ENCODE measurements at regions not wholly inside any gene's neighbourhood (a gene's known extent, or its start where the extent isn't known, plus 50 kb on each side); places are given as distances from the start of the nearest gene placed in this dataset.
A peak's percentile ranks its signal among the peaks of the same experiment; 100 is the strongest.

DNA sequence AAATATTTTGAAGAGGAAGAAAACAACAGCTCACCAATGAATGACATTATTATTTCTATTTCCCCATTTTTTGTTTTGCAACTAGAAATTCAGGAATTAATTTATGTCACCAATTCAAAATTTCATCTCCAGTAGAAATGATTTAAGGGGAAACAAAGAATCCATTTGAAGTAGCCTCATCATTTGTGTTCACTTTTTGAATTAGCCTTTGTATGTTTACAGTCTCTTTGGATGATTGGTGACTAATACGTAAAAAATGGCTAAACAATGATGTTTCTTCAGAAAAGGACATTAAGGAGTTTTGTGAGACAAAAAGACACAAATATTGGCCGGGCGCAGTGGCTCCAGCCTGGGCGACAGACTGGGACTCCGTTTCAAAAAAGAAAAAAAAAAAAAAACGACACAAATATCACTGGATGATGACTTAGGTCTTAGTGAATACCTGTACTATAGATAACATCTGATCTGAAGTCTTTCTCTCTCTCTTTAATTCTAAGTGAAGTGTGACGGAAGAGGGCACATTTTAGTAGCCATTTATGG is 313.2 kb downstream of the PIK3C3 start:
- no peak for DNase-seq (ENCODE audit: low read depth)

DNA sequence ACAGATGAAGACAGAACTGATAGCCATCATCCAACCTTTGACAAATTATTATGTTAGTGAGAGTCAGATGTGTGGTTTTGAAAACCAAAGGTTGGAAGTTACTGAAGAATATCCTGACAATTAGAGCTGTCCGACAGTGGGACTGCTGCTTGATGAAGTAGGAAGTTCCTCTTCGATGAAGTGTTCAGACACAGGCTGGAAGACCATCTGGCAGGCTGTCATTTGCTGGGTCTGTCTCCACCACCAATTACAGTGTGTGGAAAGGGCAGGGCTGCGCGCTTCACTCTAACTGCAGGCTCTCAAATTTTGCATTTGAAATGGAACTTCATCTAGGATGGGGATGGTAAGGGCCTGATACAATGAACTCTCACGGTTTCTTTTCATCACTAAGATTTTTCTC is 313.8 kb downstream of the PIK3C3 start:
- no peak for DNase-seq (ENCODE audit: low read depth)

DNA sequence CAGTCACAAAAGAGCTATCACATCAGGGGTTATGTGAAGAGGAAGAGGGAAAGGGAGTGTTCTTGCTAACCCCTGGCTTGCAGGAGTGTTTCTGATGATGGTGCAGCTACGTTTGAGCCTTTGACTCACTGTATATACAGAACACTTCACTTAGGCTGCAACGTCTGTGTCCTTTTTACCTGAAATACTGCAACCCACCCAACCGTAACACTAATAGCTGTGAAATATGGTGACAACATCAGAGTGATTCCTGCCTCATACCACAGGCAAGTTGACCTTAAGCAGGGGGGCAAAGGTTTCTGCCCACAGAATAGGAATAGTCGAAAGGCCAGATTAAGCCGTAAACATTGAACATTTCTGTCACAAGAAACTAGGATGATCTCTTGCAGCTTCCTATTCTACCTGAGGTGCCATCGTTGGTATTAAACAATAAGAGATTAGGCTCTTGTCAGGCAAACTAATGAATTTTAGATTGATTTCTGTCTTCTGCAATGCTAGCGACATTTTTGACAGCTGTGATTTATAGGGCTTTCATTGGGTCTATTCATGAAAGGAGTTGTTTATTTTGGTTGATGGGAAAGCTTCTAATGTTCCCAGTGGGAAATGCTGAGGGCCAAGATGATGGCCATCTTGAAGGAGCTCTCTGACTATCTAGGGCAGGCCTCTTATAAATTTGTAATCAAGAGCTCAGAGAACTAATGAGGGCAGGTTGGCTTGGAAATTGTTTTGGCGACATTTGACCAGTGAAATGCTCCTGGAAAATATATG is 316.8 kb downstream of the PIK3C3 start:
- no peak for DNase-seq (ENCODE audit: low read depth)

DNA sequence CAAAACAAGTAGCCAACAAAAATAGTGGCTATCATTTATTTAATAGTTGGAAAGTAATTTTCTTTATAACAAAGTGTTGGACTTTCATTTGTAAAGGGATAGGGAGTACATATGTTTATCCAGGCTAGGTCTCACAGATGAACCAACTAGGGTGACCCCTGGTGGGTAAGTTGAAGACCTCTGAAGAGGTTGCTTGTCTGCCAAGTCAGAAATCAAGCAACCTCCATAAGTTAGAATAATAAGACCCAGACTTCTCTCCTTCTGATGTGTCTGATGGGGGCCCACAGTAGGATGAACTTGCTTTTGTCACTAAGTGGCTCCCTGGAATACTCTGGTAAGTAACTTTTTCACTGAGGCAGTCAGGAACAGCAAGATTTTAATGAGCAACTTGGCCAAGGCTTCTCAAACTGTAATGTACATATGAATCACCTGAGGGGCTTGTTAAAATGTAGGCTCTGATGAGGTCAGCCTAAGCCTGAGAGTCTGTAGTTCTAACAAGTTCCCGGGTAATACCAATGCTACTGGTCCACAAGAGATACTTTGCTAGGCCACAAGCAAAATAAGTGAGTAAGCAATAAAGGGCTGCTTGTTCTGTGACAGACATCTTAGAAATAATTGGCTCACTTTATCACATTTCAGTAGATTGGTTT is 319.6 kb downstream of the PIK3C3 start:
- DNase-seq (ENCODE audit: low read depth): no peak

DNA sequence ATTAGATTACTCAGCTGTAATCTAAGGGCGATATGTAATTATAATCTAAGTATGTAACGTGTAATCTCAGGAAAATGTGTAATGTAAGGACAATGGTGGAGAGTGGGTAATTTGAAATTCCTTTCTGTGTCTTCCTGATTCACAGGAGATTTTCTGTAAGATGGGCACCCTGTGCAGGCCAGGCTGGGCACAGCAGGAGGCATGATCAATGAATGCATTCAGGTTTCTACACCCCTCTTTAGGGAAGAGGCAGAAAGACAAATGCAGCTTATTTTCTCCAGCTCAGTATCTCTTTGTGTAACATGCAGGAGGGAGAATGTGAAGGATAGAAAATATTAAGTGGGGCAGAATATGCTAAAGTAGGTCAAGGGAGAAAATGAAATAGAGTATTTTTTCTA is 320.1 kb downstream of the PIK3C3 start:
- no peak for DNase-seq (ENCODE audit: low read depth)

DNA sequence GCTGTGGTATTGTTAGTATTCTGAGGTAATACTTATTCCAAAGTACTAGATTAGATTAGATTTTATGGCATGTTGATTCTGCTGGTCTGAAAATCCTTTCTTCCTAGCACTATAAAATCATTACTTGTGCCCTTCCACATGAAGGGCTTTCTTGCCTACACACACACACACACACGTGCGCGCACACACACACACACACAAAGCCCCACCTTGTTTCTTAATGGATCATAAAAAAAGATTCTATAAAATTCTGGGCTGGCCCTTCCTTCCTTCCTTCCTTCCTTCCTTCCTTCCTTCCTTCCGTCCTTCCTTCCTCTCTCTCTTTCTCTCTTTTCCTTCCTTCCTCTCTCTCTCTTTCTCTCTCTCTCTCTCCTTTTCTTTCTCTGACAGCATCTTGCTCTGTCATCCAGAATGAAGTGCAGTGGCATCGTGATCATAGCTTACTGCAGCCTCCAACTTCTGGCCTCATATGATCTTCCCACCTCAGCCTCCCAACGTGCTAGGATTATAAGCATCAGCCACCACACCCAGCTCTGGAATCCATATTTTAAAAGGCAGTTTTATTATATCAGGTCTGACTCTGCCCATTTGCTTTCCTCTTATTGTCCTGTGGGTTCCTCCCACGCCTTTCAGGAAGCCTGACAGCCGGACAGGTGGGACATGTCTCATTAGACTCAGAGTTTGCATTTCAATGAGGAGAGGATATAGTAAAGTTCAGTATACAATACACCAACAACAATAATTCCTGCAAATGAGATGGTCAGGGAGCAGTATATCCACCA is 321.1 kb downstream of the PIK3C3 start:
- DNase-seq (ENCODE audit: low read depth): no peak

DNA sequence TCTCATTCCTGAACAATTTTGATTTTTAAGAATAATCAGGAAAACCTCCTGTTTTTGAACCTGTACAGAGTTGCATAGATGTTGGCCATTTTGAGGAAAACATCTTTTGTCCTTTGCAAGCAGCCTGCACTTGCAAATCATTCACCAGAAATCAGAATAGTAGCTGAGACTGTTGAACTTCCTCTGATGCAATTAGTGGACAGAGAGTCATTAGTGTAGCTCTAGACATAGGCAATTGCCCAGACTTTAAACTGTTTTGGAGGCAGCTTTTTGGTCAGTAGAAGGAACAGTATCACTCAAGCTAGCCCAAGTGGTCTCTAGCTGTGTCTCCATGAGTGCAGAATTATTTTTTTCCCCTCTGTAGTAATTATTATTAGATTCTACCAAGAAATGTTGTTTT is 326.1 kb downstream of the PIK3C3 start:
- DNase-seq (ENCODE audit: low read depth): no peak

DNA sequence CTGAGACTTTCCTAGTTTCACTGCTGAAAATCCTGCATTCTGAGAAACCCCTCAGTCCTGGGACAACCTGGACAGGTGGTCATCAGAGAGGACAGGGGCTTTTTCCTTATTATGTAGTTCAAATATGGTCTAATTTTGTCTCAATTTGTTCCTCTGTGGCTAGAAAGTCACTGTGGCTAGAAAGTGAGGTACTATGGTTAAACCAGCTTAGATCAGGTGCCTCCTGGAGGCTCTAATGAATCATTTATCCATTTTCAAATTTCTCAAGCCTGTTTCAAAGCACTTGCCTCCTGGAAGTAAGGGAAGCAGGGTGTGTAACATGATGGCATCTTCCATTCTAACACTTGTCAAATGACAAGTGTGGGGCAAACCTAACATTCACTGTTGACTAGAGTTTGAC is 326.8 kb downstream of the PIK3C3 start:
- no peak for DNase-seq (ENCODE audit: low read depth)

DNA sequence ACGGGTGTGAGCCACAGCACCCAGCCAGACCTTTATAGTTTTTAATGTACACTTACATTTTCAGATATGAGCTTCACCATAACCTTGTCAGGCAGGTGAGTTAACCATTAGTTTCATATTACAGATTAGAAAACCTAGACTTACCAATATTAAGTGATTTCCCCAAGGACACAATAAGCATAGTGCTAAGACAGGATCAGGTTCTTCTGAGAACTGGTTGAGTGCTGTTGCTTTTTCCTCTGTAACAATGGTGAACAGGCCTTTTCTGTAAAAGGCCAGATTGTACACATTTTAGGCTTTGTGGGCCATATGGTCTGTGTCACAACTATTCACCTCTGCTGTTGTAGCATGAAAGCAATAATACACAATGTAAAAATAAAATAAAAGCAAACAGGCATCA is 332.0 kb downstream of the PIK3C3 start:
- no peak for DNase-seq (ENCODE audit: low read depth)

DNA sequence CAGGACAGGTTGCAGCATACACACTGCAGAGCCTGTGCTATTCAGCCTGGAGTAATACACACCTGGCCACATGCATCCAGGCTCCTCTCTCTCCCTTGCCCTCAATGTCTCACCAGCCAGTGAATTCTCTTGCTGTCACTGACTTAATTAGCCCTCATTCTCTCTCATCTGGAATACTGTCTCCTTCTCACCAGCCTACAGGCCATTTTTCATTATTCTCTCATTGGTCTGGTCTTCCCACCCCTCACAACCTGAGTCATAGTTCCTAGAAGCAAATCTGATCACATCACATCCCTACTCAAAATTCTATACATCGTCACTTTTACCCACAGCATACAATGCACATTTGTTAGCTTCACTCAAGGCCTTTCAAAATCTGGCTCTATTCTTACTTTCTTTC is 333.1 kb downstream of the PIK3C3 start:
- no peak for DNase-seq (ENCODE audit: low read depth)

DNA sequence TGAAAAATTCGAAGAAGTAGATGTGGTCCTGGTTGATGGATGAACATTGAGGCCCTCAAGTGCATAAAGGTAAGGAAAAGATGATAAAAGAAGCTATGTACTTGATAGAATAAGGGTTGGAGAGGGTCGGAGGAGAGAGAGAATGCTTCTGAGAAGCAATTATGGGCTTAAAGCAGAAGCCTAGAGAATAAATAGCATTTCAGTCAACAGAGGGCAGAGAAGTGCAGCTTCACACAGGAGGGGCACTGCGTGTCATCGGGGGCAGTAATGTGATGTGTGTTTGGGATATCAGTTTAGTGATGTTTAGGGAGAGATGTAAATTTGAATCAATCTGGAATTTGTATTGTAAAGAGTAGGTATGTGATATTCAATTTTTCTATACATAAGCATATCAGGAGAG is 334.5 kb downstream of the PIK3C3 start:
- no peak for DNase-seq (ENCODE audit: low read depth)

DNA sequence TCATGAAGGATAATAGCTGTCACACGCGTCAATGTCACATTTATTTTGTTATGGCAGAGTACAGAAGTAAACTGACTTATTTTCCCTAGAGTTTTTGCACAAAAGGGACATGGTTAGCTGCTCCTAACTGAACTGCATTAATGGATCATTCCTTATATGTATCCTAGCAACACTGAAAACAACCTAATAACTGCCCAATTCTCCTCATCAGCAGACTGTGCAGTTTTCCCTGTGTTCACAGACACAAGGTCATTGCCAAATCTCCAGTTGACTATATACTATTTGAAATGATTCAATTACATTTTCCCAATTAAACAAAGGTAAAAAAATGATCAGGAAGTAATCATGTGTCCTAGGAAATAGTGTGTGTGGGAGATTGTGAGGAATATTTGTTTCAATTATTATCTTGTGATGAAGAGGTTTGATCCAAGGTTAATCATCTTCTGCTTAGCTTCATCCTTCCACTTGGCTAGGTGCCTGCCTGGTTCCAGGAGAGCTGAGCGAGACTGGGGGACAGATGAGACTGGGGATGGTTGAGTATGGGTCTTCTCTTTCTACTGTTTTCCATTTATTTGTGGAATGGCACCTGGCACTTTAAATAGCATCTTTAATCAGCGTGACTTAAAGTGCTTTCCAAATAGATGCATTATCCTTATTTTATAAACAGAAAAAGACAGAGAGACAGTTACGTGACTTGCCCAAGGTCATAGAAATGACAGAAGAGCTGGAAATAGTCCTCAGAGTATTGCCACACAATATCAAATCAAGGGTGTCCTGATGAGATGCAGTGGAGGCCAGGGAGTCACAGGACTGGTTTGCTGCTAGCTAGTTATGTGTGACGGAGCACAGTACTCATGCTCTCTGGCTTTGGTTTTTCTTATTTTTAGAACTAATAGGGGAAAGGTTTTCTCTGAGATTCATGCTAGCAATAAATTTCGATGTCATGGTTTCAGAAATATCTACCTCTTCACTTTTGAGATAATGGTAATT is 335.6 kb downstream of the PIK3C3 start:
- DNase-seq (ENCODE audit: low read depth): no peak

DNA sequence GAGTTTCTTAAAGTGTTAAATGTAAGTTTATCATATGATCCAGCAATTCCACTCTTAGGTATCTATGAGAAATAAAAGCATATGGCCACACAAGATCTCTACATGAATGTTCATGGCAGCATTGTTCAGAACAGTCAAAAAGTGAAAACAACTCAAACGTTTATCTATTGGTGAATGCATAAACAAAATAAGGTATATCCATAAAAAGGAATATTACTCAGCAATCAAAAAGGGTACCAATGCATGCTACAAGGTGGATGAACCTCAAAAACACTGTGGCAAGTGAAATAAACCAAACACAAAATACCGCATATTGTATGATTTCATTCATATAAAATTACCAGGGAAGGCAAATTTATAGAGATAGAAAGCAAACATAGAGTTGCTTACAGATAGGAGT is 337.6 kb downstream of the PIK3C3 start:
- no peak for DNase-seq (ENCODE audit: low read depth)

DNA sequence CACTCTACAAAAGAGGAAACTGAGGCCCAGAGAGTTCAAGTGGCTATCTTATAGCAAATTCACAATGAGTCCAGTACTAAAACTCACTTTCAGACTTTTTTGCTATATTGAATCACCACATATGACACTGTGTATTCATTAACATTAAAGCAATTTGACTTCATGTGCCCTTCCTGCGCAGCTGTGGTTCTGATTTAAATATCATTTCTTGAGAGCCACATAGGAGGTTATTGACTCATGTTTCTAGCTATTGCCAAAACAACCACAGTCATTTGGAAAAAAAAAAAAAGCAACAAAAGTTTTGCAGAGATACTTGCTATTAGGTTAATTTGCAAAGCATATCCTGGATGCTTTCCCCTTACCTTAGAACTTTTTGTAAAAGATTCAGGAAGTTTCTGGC is 341.2 kb downstream of the PIK3C3 start:
- DNase-seq (ENCODE audit: low read depth): no peak

DNA sequence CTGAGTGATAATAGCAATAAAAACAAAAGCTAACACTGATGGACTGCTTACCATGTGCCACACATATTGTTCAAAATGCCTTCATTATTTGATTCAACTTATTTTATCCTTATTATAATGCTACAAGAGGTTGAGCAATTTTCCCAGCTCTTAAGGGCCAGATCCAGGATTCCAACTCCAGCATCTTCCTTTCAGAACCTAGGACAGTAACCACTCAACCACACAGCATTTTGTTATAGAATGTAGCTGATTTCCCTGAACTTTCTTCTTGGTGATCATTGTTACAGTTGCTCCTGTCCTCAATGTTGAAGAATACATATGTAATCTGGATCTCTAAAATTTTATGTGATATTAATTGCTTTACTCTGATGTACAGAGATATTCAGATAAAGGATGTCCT is 341.7 kb downstream of the PIK3C3 start:
- DNase-seq (ENCODE audit: low read depth): no peak

DNA sequence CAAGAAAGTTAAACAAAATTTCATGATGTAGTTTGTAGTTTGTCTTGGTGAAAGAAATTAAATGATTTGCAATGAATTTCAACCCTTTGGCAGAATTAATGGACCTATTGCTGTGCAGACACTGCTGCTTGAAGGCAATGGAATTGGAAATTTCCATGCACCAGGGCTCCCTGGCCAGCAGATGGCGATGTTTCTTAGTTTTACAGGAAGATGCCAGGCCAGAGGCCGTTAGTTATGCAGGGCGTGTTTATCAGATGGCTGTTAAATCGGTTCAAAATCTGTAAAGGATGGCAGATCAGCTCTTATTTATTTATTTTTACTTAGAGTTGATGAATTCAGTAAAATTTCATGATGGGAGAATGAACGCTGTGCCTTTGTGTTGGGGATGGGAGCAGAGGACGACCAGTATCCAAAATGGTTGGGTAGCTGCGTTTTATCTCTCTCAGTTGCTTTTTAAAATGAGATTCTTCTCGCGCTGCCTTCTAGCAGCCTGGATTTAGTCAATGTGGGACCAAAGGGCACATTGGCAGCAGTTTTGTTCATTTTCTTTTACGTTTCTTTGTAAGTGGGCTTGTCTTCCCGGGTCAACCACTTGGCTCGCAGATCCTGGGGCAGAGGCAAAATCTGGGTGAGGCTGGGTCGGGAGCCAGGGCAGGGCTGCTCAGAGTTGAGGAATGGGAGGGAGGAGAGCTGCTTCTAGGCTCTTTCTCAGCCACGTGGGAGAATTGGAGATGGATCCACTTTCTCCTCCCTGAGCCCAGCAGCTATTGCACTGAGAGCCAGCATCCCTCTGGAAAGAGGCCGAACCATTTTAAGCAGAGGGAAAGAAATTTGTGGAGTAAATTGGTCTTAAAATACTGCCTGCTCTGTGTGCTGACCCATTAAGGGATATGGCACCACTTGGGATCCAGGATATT is 344.0 kb downstream of the PIK3C3 start:
- DNase-seq (ENCODE audit: low read depth): peak; percentile 40

DNA sequence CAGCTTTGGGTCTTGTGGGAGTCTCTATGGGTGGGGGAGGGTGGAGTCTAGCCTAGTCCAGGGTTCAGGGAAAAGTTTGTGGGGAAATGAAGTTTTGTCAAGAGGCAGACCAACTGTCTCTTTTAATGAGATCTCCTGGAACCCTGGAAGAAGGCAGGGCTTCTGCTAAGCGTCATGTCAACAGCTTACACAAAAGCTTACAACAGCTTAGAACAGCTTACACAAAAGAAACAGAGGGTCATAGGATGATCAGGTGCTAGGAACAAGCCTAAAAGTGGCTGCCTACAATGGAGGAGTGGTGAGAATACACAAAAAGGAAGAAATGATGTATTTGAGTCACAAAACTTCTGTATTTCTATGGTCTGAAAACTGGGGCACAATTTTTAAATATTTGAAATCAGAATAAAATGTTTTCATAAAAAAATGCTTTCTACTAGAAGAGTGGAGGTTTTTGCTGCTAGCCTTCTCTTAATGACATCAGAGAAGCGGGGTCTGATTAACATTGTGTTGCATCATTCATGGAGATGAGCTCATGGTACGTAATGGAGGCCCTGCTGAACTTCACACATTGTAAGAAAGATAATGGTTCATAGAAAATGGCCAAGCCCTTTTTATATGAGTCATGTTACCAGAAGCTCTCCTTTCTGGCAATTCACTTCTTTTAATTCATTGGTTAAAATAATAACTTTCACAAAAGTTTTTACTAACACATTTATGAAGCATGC is 351.0 kb downstream of the PIK3C3 start:
- DNase-seq (ENCODE audit: low read depth): no peak

DNA sequence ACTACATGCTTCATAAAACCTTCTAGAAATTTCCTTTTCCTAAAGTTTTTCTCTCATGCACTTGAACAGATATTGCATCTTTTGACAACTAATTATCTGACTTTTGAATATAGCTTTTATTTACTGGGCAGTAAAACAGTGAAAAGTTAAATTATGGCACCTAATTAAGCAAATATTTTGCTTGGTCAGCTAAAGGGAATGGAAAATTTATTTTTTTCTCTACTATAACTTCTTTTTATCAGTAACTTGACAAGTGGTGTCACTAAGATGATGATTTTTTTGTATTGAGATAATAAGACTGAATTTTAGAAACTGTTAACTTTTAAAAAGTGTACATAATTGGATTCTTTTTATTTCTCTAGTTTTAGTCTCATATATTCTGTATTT is 351.6 kb downstream of the PIK3C3 start:
- DNase-seq (ENCODE audit: low read depth): no peak

DNA sequence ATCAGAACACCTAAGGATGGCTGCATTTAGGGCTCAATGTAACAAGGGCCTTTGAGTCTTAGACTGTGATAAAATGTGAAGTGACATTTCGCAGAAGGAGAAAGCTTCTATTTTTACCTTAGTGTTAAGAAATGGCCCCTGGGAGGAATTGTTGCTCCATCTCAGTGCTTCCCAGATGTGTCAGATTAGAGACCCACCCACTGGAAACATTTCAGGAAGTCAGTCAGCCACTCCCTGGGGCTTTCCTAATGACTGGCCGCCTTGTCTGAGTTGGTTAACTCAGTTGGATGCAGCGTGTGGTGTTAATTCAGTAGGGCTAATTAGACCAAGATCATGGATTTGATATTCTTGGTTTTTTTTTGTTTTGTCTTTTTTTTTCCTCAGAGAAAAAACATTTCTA is 355.9 kb downstream of the PIK3C3 start:
- DNase-seq (ENCODE audit: low read depth): no peak

DNA sequence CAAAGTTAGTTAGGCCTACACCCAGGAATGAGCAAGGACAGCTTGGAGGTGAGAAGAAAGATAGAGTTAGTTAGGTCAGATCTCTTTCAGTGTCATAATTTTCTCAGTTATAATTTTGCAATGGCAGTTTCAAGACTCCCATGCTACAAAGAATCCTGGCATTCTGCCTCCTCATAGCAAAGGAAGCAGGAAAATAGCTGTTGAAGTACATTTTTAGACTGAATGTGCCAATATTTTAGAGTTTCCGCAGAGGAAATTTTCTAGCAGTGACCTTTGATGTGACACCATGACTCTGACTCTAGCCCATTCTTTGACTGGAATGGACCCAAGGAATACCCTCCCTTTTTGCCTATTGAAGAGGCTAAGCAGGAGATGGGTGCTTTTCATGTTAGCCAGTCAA is 371.7 kb downstream of the PIK3C3 start:
- no peak for DNase-seq (ENCODE audit: low read depth)

Data from forelimb muscle (tissue), 1 donor.